H1 (cell line): ENCODE measurements at regions not wholly inside any gene's neighbourhood (a gene's known extent, or its start where the extent isn't known, plus 50 kb on each side); places are given as distances from the start of the nearest gene placed in this dataset.

Experiments used
- BCL11A ChIP-seq, 2 experiments: IDR thresholded peaks; one replicate each; pipeline ENCODE4 v1.6.1; 2011; ENCODE audit warnings: low read depth in 2 of 2, low read length in 2 of 2, mild to moderate bottlenecking in 2 of 2
- CBX8 ChIP-seq: fragments of 300-800, 300-1000 bp; sonication (generic); IDR thresholded peaks from 2 replicates; pipeline ENCODE4 v1.7.1; 2016; ENCODE audit warnings: low read depth, low read length, borderline replicate concordance
- CHD1 ChIP-seq: IDR thresholded peaks from 2 replicates; pipeline ENCODE4 v1.6.1; 2012; ENCODE audit warnings: low read depth, low read length, improper control_type of control experiment
- CTCF ChIP-seq, 3 experiments: IDR thresholded peaks; 1 replicate in 2 of 3; 2 replicates in 1 of 3; pipeline versions ENCODE4 v1.5.1 to v1.6.1; 2011; ENCODE audit warnings: low read length in 3 of 3, mild to moderate bottlenecking in 3 of 3, inconsistent platforms in 2 of 3, low read depth in 1 of 3, moderate library complexity in 1 of 3; ENCODE audit not compliant: insufficient read depth in 1 of 3; ENCODE audit errors: control extremely low read depth in 1 of 3
- HDAC6 ChIP-seq: IDR thresholded peaks from one replicate; pipeline ENCODE4 v1.7.1; 2012; ENCODE audit warnings: low read depth, mild to moderate bottlenecking, inconsistent platforms, low read length, moderate library complexity
- JUN ChIP-seq: IDR thresholded peaks from 2 replicates; pipeline ENCODE4 v1.6.1; 2011; ENCODE audit warnings: low read depth, mild to moderate bottlenecking, improper control_type of control experiment, low read length
- POU5F1 ChIP-seq: IDR thresholded peaks from 2 replicates; pipeline ENCODE4 v1.6.1; 2011; ENCODE audit warnings: low read depth, mild to moderate bottlenecking, low read length, moderate library complexity
- RNF2 ChIP-seq: fragments of 200-900, 300-1000 bp; sonication (generic); IDR thresholded peaks from 2 replicates; pipeline ENCODE4 v1.7.1; 2016; ENCODE audit warnings: borderline replicate concordance, low read depth, mild to moderate bottlenecking, antibody characterized with exemption, low read length; ENCODE audit not compliant: poor library complexity, severe bottlenecking; ENCODE audit errors: missing control alignments
- SP1 ChIP-seq: IDR thresholded peaks from 2 replicates; pipeline ENCODE4 v1.6.1; 2011; ENCODE audit warnings: low read depth, low read length
- SUZ12 ChIP-seq: fragments of 200-600 bp; sonication (generic); IDR thresholded peaks from 2 replicates; pipeline ENCODE4 v1.6.1; 2012; ENCODE audit warnings: mild to moderate bottlenecking, inconsistent platforms, low read length, moderate library complexity, mixed read lengths

DNA sequence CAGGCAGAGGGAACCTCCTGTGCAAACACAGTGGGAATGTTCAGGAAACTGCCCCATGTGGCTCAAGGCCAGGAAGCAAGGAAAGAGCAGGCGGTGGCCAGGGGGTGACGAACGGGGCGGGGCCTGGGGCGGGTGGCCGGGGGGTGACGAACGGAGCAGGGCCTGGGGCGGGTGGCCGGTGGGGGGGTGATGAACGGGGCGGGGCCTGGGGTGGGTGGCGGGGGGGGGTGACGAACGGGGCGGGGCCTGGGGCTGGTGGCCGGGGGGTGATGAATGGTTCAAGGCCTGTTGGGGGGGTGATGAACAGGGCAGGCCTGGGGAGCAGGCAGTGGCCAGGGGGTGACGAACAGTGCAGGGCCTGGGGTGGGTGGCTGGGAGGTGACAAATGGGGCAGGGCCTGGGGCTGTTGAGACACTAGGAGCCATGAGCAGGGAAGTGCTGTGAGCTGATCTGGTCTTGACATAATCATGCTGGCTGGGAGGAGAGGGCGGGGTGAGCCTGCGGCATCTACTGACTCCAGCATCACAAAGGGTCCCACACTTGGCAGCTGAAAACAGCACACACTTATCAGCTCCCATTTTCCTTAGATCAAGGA is 62.7 kb upstream of the FBRSL1 start (continued):
- no peak for TF ChIP-seq CTCF (IDR thresholded peaks at IDR 0.05; ENCODE audit: control extremely low read depth in 1 of 3, insufficient read depth in 1 of 3, low read depth in 1 of 3, low read length in 3 of 3)
- TF ChIP-seq SP1: no peak
- no peak for TF ChIP-seq CBX8
- TF ChIP-seq HDAC6: no peak
- no peak for TF ChIP-seq CHD1
- TF ChIP-seq RNF2: no peak
- TF ChIP-seq SUZ12: no peak
- no peak for TF ChIP-seq BCL11A (IDR thresholded peaks at IDR 0.05; ENCODE audit: low read depth in 2 of 2, low read length in 2 of 2)
- no peak for TF ChIP-seq POU5F1
- no peak for TF ChIP-seq JUN
